AG09309 (cell line): ENCODE measurements at regions not wholly inside any gene's neighbourhood (a gene's known extent, or its start where the extent isn't known, plus 50 kb on each side); places are given as distances from the start of the nearest gene placed in this dataset.

ENCODE experiments used
- DNase-seq: peaks from one replicate; pipeline ENCODE4 v3.0.0-alpha.2; 2010; ENCODE audit warnings: low read depth
- H3K4me3 ChIP-seq: 2 replicates; pipeline ENCODE4 v1.5.1; 2011; ENCODE audit warnings: mild to moderate bottlenecking, low read depth, low read length, moderate library complexity; ENCODE audit not compliant: control insufficient read depth
- CTCF ChIP-seq: IDR thresholded peaks from 2 replicates; pipeline ENCODE4 v1.5.1; 2011; ENCODE audit warnings: mild to moderate bottlenecking, low read depth, low read length, inconsistent platforms; ENCODE audit not compliant: insufficient read depth, control insufficient read depth; ENCODE audit errors: missing control alignments

- TF ChIP-seq CTCF: no peak
- no peak overlapping the region for H3K4me3 ChIP-seq
- no peak for DNase-seq
These were observed 1581.0 kb downstream of the MAT2B start for GRCh38 chr5:165086465-165086864.

- H3K4me3 ChIP-seq: no peak overlapping the region
- DNase-seq: no peak
- TF ChIP-seq CTCF: no peak
These were observed 1589.4 kb downstream of the MAT2B start for GRCh38 chr5:165094782-165095181.

- H3K4me3 ChIP-seq: no peak overlapping the region
- no peak for TF ChIP-seq CTCF
- DNase-seq: no peak
These were observed 1596.3 kb downstream of the MAT2B start for GRCh38 chr5:165101709-165102108.

GRCh38 chr5:165104611-165105010, 1599.2 kb downstream of the MAT2B start:
- H3K4me3 ChIP-seq: no peak overlapping the region

GRCh38 chr5:165108809-165109208, 1603.4 kb downstream of the MAT2B start:
- no peak for DNase-seq
- H3K4me3 ChIP-seq: no peak overlapping the region
- no peak for TF ChIP-seq CTCF

More at GRCh38 chr5:165104611-165105010, 1599.2 kb downstream of the MAT2B start:
- TF ChIP-seq CTCF: no peak
- no peak for DNase-seq

- TF ChIP-seq CTCF: no peak
- DNase-seq: no peak
- no peak overlapping the region for H3K4me3 ChIP-seq
These were observed 1613.8 kb downstream of the MAT2B start for GRCh38 chr5:165119175-165119574.

GRCh38 chr5:165126598-165126997, 1621.2 kb downstream of the MAT2B start:
- H3K4me3 ChIP-seq: no peak overlapping the region
- DNase-seq: no peak
- TF ChIP-seq CTCF: no peak
